ENCODE measurements at regions not wholly inside any gene's neighbourhood (a gene's known extent, or its start where the extent isn't known, plus 50 kb on each side); places are given as distances from the start of the nearest gene placed in this dataset.

DNA sequence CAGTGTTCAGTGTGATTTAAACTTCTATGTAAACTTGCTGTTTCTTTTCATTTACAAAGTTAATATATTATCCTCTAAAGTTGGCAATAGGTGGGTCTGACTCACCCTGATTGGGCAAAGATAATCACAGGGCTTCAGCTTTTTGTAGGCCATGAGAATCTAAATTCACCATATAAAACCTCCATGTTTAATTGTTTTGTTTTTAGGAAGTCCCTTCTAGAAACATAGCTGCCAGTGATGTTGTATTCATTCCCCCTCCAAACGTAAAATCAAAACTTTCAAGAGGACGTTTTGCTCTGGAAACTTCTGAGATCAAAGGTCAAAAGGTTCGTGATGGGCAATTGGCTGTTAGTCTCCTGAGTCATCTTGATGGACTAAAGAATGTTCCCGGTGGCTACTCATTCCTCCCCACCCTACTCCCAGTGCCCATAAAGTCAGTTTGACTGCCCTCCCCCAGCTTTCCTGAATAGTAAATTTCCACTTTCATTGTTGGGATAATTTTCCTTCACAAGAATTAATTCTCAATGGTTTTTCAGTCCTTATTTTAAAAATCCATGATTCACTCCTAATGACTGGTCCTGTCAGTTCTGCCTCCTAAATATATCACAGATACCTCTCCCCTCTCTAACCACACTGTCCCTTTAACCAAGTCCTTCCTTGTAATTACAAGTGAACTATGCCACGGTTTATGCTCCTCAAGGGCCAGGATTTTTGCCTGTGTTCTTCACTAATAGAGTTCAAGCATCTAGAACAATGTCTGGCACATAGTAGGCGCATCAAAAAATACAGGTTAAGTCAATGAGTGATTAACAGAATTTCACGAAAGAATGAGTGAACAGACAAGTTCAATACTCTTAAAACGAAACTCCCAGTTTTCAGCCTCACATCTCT is 164.4 kb upstream of the VRK2 start:
- ATAC-seq, result peak in 1 of 4 donors; percentile 72
- H3K4me3 ChIP-seq, result no peak overlapping the region
- DNase-seq, result no peak

DNA sequence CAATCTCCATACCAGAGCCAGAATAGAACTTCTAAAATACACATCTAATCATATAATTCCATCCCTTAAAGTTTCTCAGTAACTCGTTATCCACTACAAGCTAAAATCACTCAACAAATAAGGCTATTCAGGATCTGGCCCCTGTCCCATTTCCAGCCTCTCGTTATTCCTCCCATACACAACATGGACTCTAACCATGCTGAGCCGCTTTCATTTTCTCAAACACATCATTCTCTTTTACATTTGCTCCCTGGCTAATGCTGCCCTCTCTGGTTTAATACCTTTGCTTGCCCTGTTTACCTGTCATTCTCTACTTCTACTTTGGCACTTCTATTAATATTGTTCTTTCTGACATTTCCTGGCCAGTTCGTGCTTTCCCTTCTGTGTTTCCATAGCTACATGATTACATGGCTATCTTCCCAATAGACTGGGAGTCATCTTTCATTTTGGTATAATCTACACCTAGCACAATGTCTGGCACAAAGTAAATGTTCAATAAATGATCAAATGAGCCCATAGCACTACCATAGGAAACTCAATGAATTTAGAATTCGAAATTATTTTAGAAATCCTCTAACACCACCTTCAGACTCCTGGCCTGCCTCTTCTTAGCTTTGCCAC is 163.6 kb upstream of the VRK2 start:
- intact Hi-C loops (cut with DNase I), result no loop called here
- no peak for ATAC-seq

More for the DNA sequence above, 164.4 kb upstream of the VRK2 start:
- H3K27ac ChIP-seq, result no peak overlapping the region
- WGBS (ENCODE audit: insufficient coverage, low coverage, low lambda C conversion rate, missing lambda C conversion rate), result 58% methylated on average over 8 of the region's 8 CpGs
- no peaks in the 10 kb centered on the region for H3K27me3 ChIP-seq
- no peaks in the 10 kb centered on the region for H3K9me3 ChIP-seq
- H3K36me3 ChIP-seq, result no peaks in the 10 kb centered on the region
- H3K4me1 ChIP-seq, result no peaks in the 10 kb centered on the region
- TF ChIP-seq, protein P1, sequence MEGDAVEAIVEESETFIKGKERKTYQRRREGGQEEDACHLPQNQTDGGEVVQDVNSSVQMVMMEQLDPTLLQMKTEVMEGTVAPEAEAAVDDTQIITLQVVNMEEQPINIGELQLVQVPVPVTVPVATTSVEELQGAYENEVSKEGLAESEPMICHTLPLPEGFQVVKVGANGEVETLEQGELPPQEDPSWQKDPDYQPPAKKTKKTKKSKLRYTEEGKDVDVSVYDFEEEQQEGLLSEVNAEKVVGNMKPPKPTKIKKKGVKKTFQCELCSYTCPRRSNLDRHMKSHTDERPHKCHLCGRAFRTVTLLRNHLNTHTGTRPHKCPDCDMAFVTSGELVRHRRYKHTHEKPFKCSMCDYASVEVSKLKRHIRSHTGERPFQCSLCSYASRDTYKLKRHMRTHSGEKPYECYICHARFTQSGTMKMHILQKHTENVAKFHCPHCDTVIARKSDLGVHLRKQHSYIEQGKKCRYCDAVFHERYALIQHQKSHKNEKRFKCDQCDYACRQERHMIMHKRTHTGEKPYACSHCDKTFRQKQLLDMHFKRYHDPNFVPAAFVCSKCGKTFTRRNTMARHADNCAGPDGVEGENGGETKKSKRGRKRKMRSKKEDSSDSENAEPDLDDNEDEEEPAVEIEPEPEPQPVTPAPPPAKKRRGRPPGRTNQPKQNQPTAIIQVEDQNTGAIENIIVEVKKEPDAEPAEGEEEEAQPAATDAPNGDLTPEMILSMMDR (IDR thresholded peaks at IDR 0.05), result no peak
- no peak for TF ChIP-seq POLR2A (IDR thresholded peaks at IDR 0.05)
- intact Hi-C loops (cut with DNase I), result no loop called here

DNA sequence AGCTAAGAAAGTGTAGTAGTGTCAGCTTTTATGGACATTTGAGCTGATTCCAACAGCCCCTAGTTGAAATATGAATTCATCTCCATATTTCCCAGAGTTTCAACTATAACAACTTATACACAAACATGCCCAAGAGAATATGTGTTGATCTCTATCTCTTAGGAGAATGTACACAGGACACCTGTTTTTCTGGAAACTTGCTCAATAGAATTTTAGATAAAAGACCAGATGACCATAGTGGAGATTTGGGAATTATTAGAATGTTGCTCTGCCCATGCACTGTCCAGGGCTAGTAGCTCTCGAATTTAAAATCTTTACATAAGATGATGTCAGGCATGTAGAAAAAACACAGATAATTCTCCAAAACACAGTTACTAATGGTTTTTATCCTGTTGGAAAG is 162.3 kb upstream of the VRK2 start:
- no peaks in the 10 kb centered on the region for H3K27me3 ChIP-seq
- 83% methylated on average over 1 of the region's 1 CpG for WGBS (ENCODE audit: insufficient coverage, low coverage, low lambda C conversion rate, missing lambda C conversion rate)
- no peaks in the 10 kb centered on the region for H3K4me1 ChIP-seq
- H3K4me3 ChIP-seq, result no peak overlapping the region
- no peak for ATAC-seq
- H3K9me3 ChIP-seq, result no peaks in the 10 kb centered on the region
- DNase-seq, result no peak
- no peak overlapping the region for H3K27ac ChIP-seq
- TF ChIP-seq, protein P1 (IDR thresholded peaks at IDR 0.05), result no peak
- TF ChIP-seq POLR2A (IDR thresholded peaks at IDR 0.05), result no peak
- no peaks in the 10 kb centered on the region for H3K36me3 ChIP-seq
- intact Hi-C loops (cut with DNase I), result no loop called here

More for the DNA sequence above, 163.6 kb upstream of the VRK2 start:
- Histone ChIP-seq H3K4me1 (no peaks in the 10 kb centered on the region), H3K27me3 (no peaks in the 10 kb centered on the region), H3K9me3 (no peaks in the 10 kb centered on the region), H3K4me3 (no peak overlapping the region), H3K27ac (no peak overlapping the region), H3K36me3 (no peaks in the 10 kb centered on the region)
- whole genome bisulfite sequencing (ENCODE audit: insufficient coverage, low coverage, low lambda C conversion rate, missing lambda C conversion rate), result 70% methylated on average over 5 of the region's 5 CpGs
- no peak for TF ChIP-seq POLR2A (IDR thresholded peaks at IDR 0.05)
- TF ChIP-seq, protein P1 (IDR thresholded peaks at IDR 0.05), result no peak
- no peak for DNase-seq

DNA sequence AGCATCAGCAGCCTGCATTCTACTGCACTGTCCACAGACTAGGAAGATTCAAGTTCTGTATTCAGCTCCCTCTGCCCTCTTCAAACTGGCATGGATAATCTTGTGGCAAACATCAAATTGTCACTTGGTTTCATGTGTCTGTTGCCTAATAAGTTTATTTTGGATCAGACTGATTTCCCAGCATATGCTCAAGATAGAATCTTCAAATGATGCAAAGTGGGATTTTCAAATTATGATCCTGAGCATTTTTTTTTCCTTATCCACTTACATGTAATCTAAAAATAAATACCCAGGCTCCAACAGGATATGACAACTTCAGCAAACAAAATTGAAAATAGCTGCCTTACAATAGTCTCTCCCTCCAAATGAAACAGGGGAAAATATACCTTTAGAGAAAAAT is 160.9 kb upstream of the VRK2 start:
- ATAC-seq (no peak), DNase-seq (no peak)
- Histone ChIP-seq H3K9me3 (no peaks in the 10 kb centered on the region), H3K27me3 (no peaks in the 10 kb centered on the region), H3K36me3 (no peaks in the 10 kb centered on the region), H3K4me1 (no peaks in the 10 kb centered on the region), H3K27ac (no peak overlapping the region), H3K4me3 (no peak overlapping the region)
- no peak for TF ChIP-seq POLR2A (IDR thresholded peaks at IDR 0.05)
- TF ChIP-seq, protein P1 (IDR thresholded peaks at IDR 0.05), result no peak
- intact Hi-C loops (cut with DNase I), result no loop called here
